SU-DHL-6 (cell line): ENCODE measurements at regions not wholly inside any gene's neighbourhood (a gene's known extent, or its start where the extent isn't known, plus 50 kb on each side); places are given as distances from the start of the nearest gene placed in this dataset.

Experiments
- CTCF ChIP-seq: fragments of 200-600 bp; sonication (generic); IDR thresholded peaks from one replicate; pipeline ENCODE4 v1.5.1; 2017; ENCODE audit warnings: antibody characterized with exemption, mild to moderate bottlenecking, low read length, moderate library complexity; ENCODE audit not compliant: insufficient read depth, poor library complexity, severe bottlenecking
- EZH2phosphoT487 ChIP-seq: fragments of 200-600 bp; sonication (generic), shearing (Covaris generic); conservative IDR thresholded peaks from 2 replicates; pipeline ENCODE4 v1.6.1; 2018; ENCODE audit warnings: mild to moderate bottlenecking, antibody characterized with exemption, low read length, moderate library complexity, mixed read lengths

GRCh38 chr15:95150466-95150865, 919.1 kb downstream of the MCTP2 start:
- TF ChIP-seq CTCF (no peak), EZH2phosphoT487 (no peak)
